ENCODE measurements at regions not wholly inside any gene's neighbourhood (a gene's known extent, or its start where the extent isn't known, plus 50 kb on each side); places are given as distances from the start of the nearest gene placed in this dataset.

DNA sequence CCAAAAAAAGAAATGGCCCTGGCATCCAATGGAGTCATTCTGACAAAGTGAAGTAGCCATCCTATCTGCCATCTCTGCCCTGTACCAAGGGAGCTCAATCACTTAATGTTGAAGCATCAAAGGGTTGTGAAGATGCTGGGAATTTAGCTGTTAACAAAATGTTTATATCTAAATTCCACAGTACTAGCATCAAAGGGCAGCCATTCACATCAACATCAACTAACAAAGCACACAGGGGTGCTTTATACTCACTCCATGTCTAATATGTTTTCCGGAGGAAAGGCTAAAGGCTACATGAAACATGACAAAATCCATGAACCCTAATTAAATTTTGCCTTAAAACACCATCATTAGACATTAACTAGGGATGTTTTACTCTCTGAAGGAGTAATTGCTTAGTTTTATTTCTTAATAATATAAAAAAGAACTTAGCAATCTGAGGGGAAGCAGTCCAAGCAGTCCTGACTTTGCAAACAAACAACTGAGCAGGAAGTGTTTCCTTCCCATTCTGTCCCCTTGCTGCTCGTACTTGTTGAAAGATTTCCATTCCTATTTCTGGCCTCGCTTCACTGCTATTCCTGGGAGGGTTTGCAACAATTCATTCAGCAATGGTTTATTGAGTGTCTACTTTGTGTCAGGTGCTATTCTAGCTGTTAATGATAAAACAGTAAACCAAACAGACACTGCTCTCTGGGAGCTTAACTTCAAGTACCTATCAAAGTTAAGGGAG, 208.6 kb upstream of the SLC7A11 start:
- H3K4me3 ChIP-seq (ENCODE audit: low read depth, low read length): no peak overlapping the region
- TF ChIP-seq, protein P1, sequence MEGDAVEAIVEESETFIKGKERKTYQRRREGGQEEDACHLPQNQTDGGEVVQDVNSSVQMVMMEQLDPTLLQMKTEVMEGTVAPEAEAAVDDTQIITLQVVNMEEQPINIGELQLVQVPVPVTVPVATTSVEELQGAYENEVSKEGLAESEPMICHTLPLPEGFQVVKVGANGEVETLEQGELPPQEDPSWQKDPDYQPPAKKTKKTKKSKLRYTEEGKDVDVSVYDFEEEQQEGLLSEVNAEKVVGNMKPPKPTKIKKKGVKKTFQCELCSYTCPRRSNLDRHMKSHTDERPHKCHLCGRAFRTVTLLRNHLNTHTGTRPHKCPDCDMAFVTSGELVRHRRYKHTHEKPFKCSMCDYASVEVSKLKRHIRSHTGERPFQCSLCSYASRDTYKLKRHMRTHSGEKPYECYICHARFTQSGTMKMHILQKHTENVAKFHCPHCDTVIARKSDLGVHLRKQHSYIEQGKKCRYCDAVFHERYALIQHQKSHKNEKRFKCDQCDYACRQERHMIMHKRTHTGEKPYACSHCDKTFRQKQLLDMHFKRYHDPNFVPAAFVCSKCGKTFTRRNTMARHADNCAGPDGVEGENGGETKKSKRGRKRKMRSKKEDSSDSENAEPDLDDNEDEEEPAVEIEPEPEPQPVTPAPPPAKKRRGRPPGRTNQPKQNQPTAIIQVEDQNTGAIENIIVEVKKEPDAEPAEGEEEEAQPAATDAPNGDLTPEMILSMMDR (IDR thresholded peaks at IDR 0.05; ENCODE audit: low read depth, low read length): no peak

DNA sequence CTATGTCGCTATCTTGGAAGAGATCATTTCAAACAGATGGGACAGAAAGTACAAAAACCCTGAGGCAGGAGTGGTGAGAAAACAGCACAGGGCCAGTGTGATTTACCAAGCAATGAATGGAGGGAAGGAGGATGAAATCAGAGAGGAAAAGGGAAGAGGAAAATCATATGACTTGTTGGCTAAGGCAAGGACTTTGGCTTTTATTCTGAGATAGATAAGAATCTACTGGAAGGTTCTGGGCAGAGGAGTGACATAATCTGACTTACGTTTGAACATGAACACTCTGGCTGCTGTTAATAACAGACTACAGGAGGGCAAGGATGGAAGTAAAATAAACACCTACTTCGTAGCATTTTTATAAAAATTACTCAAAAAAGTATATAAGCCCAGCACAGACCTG, 207.8 kb upstream of the SLC7A11 start:
- TF ChIP-seq, protein P1 (IDR thresholded peaks at IDR 0.05; ENCODE audit: low read depth, low read length): no peak

DNA sequence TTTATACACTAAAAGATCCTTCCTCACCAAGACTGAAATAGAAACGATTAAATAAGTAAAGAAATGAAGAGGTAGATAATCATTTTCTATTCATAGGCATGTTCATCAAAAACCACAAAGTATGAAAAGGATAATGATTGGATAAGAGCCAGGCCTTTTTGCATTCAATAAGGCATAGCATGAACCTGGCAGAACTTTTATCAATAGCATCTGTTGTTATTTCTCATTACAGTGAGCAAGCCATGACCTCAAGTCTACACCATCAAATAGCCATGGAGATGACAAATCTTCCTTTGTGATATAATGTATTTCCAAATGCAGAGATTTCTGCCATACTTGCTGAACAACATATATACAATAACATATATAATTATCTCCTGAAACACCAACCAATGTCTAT, 206.0 kb upstream of the SLC7A11 start:
- TF ChIP-seq, protein P1 (IDR thresholded peaks at IDR 0.05; ENCODE audit: low read depth, low read length): no peak
- no peak overlapping the region for H3K4me3 ChIP-seq (ENCODE audit: low read depth, low read length)

More for the DNA sequence above, 207.8 kb upstream of the SLC7A11 start:
- no peak overlapping the region for H3K4me3 ChIP-seq (ENCODE audit: low read depth, low read length)

DNA sequence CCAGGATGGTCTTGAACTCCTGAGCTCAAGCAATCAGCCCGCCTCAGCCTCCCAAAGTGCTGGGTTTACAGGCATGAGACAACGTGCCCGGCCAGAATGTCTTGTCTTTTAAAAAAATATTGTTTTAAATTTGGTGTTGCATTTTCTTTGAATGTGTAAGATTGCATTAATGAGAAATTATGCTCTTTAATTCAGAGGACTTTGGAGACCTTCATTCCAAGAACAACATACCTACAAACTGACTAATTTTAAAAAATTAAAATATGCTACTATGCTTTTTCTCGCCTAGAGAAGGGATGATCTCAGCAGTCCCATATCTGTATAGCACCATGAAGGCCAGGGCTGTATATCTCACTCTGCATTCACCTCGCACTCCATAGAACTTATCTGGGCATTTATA, 204.3 kb upstream of the SLC7A11 start:
- no peak overlapping the region for H3K4me3 ChIP-seq (ENCODE audit: low read depth, low read length)
- TF ChIP-seq, protein P1 (IDR thresholded peaks at IDR 0.05; ENCODE audit: low read depth, low read length): no peak

DNA sequence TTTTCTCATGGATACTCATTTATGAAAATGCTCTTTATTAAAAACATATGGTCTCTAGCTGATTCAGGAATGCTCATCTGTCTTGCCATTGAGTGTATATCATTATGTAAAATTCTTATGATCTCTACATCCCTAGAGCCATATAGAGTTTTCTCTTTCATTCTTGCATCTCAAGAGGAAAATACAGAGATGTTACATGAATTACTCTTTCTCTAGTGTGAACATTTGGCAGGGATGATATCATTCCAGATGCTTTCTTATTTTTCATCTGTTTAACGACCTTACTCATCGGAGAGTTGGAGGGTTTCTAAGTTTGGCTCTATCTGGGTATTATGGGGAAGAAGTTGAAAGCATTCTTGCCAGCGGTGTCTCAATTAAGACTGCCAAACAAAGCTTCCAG, 202.9 kb upstream of the SLC7A11 start:
- TF ChIP-seq, protein P1 (IDR thresholded peaks at IDR 0.05; ENCODE audit: low read depth, low read length): no peak
- H3K4me3 ChIP-seq (ENCODE audit: low read depth, low read length): no peak overlapping the region

DNA sequence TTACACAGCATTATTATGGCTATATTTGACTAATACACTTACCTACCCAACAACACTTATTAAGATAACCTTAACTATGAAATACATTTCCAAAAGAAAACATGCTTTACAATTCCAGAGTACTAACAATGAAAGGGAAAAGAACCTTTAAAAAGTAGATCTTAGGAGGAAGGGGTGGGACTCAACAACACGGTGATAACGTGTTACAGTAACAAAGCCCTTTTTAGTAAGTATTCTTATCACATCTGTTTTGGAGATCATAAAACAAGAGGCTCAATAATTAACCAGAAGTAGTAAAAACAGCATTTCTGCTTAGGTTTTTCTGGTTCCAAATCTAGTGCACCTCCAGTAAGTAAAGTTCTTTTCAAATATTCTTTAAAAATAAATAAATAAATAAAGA, 202.1 kb upstream of the SLC7A11 start:
- no peak overlapping the region for H3K4me3 ChIP-seq (ENCODE audit: low read depth, low read length)
- TF ChIP-seq, protein P1 (IDR thresholded peaks at IDR 0.05; ENCODE audit: low read depth, low read length): no peak

DNA sequence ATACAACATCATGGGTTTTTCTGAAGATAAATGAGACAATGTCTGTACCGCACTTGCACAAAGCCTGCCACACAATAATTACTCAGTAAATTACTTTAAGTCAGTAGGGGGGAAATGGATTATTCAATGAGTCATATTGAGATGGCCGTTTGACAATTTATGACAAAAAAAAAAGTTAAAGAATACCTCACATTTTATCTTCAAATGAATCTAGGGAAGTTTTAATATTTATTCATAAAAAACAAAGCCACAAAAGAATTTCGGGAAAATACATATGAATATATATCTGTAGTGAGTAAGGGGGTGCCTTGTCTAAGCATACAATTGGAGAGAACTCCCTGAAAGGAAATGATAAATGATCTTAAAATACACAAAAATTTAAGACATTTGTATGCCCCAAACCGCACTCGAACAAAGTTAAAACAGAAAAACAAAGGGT, 197.0 kb upstream of the SLC7A11 start:
- TF ChIP-seq, protein P1 (IDR thresholded peaks at IDR 0.05; ENCODE audit: low read depth, low read length): no peak
- H3K4me3 ChIP-seq (ENCODE audit: low read depth, low read length): no peak overlapping the region
